HG03139 (cell line): ENCODE measurements at regions not wholly inside any gene's neighbourhood (a gene's known extent, or its start where the extent isn't known, plus 50 kb on each side); places are given as distances from the start of the nearest gene placed in this dataset.
A peak's percentile ranks its signal among the peaks of the same experiment; 100 is the strongest.
"Not testable (repeated sequence)": the region's sequence is repeated elsewhere in the genome, so short reads cannot be mapped to it uniquely, and the experiment has no call there.

Experiments used
- ATAC-seq: cut with Tn5 transposase; IDR thresholded peaks from one replicate; pipeline ENCODE4 v1.9.1; 2021; ENCODE audit not compliant: unreplicated experiment

- ATAC-seq: no peak
These were observed 60.2 kb downstream of the LSMEM1 start for GRCh38 chr7:112540839-112541577.

GRCh38 chr7:112546723-112547513 is 66.1 kb downstream of the LSMEM1 start:
- ATAC-seq: no peak

DNA sequence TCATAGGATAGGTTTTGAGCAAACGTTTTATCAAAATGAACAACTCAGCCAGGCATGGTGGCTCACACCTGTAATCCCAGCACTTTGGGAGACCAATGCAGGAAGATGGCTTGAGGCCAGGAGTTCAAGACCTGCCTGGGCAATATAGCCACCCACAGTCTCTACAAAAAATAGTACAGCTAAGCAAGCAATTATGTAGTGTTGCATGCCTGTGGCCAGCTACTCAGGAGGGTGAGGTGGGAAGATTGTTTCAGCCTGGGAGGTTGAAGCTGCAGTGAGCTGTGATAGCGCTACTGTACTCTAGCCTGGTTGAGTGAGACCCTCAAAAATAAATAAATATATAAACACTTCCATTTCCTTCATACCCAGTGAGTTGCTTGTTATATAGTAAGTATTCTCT is 67.1 kb downstream of the LSMEM1 start:
- ATAC-seq: no peak

DNA sequence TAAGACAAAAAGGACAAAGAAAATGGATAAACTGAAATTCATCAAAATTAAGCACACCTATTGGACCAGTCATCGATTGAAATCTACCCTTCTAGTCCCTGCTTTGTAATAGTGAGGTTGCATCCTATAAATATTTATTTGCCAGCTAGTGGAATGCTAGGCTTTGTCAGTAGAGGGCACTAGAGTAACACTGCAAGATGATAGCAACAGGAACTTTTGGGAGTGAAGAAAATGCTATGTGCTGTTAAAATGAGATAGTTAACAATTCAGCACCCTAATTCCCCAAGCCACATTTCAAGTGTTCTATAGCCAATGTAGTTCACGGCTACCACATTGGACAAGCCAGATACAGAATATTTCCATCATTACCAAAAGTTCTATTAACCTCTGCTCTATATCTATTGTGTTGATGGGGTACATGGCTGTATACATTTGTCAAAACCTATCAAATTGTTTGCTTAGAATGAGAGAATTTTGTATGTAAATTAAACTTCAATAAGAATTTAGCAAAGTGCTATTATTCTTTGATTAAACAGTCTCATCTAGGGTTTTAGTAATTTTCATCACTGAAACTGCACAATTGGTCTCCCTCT is 69.8 kb downstream of the LSMEM1 start:
- ATAC-seq: peak; percentile 87

- not testable (repeated sequence) for ATAC-seq
These were observed 70.7 kb downstream of the LSMEM1 start for GRCh38 chr7:112551521-112551920.

GRCh38 chr7:112554591-112554990 is 73.8 kb downstream of the LSMEM1 start:
- no peak for ATAC-seq

GRCh38 chr7:112556633-112557032 is 75.8 kb downstream of the LSMEM1 start:
- peak; percentile 89 for ATAC-seq

- no peak for ATAC-seq
These were observed 85.9 kb downstream of the LSMEM1 start for GRCh38 chr7:112566442-112567324.

- ATAC-seq: no peak
These were observed 86.6 kb downstream of the LSMEM1 start for GRCh38 chr7:112567388-112567787.

- ATAC-seq: no peak
These were observed 91.2 kb downstream of the LSMEM1 start for GRCh38 chr7:112571852-112572607.

- no peak for ATAC-seq
These were observed 92.0 kb downstream of the LSMEM1 start for GRCh38 chr7:112572669-112573301.

DNA sequence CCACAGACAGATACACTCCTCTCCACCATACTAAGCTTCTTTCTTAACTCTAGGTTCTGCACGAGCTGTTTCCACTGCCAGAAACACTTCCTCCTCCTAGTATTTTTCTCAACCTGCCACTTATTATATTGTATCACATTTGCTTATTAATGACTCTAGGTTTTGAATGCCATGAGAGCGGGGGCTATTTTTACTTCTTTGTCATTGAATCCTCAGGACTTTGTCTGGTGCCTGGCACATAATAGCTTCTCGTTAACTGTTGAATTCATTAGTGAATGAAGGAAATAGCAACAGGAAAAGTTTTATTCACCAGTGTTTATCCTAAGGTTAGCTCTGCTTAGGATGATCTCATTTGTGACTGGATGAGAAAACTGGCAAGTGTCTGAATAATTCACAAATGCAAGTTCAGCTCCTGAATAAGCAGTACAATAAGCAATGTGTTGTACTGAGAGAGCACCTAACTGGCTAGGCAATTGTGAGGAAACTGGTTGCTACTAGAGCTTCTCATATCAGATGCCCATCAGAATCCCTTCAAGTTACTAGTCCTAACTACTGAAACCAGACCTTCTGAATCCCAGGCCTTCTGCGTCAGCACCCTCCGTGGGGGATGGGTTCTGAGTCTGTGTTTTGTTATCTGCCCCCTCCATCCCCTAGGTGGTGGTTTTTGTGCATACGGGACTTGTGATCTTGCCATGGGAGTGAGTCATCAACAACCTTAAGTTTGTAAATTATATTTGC is 92.7 kb downstream of the LSMEM1 start:
- no peak for ATAC-seq

DNA sequence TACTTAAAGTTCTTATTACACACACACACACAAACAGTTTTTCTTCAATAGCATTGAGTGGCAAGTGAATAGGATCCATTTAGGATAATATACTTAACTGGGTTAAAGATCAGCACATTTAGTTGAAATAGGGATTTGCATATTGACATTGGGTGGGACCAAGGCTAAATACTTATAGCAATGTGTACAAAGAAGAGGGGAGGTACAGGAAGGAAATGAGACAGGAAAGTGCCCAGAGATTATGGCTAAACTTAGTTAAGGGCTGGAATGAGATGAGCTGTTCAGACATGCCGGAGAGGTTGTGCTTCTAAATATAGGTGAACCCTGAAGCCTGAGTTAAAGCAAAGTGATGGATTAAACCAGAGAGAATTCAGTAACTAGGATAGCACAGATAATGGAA is 95.1 kb downstream of the LSMEM1 start:
- no peak for ATAC-seq

DNA sequence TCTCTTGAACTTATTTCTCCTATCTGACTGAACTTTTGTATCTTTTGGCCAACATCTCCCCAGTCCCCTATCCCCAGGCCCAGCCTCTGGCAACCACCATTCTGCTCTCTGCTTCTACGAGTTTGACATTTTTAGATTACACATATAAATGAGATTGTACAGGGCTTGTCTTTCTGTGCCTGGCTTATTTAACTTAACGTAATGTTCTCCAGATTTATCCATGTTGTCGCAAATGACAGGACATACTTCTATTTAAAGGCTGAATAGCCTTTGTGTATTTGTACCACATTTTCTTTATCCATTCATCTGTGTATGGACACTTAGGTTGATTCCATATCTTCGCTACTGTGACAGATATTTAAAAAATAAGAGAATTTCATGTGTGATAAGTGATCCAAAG is 98.6 kb downstream of the LSMEM1 start:
- no peak for ATAC-seq

DNA sequence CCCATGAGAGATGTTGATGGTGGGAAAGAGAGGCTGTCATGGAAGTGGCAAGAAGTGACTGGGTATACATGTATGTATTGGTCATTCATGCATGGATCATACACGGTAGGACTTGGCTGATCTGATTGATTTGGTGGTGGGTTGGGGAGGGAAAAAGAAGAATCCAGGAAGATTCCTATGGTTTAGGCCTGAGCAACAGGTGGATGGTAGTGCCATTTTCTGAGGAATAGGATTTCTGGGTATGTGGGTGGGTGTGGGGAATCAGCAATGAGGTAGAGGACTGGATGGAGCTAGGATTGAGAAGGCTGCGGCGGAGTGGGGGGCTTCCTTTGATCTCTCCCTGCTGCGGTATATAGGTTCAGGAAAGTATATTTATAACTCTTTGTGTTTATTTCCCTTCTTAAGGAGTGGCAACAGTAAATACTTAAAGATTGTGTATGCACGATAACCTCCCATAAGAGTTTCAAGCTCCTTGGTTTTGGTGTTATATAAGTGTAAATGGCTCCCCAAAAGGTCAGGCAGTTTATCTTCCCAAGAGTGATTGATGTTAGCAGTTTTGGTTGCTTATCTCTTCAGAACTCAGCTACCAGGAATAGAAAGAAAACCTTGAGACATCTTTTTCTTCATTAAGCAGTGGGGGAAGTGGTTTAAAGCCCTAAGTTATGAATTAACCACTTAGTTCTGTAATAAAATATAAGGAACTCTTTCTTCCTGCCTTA is 100.1 kb downstream of the LSMEM1 start:
- no peak for ATAC-seq

GRCh38 chr7:112581529-112581928 is 100.7 kb downstream of the LSMEM1 start:
- no peak for ATAC-seq

DNA sequence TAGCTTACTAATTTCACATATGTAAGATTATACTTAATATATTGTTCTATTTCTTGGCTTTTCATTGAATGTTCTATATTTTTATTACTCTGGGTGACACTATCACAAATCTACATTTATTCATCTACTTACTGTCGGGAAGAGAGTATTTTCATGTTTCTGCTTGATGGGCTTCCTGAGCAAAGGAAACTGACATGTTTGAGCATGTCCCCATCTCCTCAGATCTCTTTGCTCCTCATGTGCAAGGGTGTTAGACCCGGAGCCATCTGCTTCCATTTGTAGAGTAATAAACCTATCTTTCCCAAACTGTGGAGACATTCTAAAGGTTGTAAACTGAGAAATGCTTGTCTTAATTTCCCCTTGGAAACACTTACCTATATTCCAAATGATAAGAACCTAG is 103.5 kb downstream of the LSMEM1 start:
- no peak for ATAC-seq

- no peak for ATAC-seq
These were observed 106.7 kb downstream of the LSMEM1 start for GRCh38 chr7:112587504-112587903.
